GM12878 (cell line): ENCODE measurements at regions not wholly inside any gene's neighbourhood (a gene's known extent, or its start where the extent isn't known, plus 50 kb on each side); places are given as distances from the start of the nearest gene placed in this dataset.

Experiments
- ATAC-seq: fragments of 200-7000 bp; cut with Tn5 transposase; 3 replicates; pipeline ENCODE4 v1.9.1; 2020; ENCODE audit warnings: mild to moderate bottlenecking, moderate library complexity
- BruUV-seq: library from RNA; stranded (reverse); fragments of 400-500 nt; replicated peaks from 2 replicates; lab custom pipeline; 2021; lab: Mats Ljungman, UMichigan
- CTCF ChIA-PET: fragments of 300-600 bp; sonication (Branson Sonifier 250); formaldehyde crosslinking; extraction: SDS; loops from one replicate; lab custom pipeline; 2021; ENCODE audit warnings: inconsistent platforms; lab: Yijun Ruan, JAX
- POLR2A ChIA-PET: fragments of 350-600 bp; formaldehyde crosslinking; extraction: SDS; loops from one replicate; lab custom pipeline; 2021; ENCODE audit warnings: inconsistent platforms; lab: Charles Lee
- RAD21 ChIA-PET: fragments of 300-600 bp; sonication (Branson Sonifier 250); formaldehyde crosslinking; loops from one replicate; lab custom pipeline; 2023; ENCODE audit warnings: antibody characterized with exemption; ENCODE audit not compliant: unreplicated experiment; lab: Charles Lee
- SMC1A ChIA-PET: fragments of 300-600 bp; sonication (Branson Sonifier 250); formaldehyde crosslinking; loops from one replicate; lab custom pipeline; 2023; ENCODE audit not compliant: unreplicated experiment, uncharacterized antibody; lab: Charles Lee
- DNase-seq: peaks from one replicate; pipeline ENCODE4 v3.0.0-alpha.2; 2011; ENCODE audit warnings: low read depth, low spot score
- FAIRE-seq: peaks from 3 replicates; lab custom pipeline; 2011; peaks lifted over from hg19 to GRCh38; lab: Jason Lieb, UNC
- H2AFZ ChIP-seq: 2 replicates; pipeline ENCODE4 v1.6.0; 2011; ENCODE audit warnings: low read depth, low read length, control low read depth; ENCODE audit not compliant: control insufficient read depth
- H3K27ac ChIP-seq: 2 replicates; pipeline ENCODE4 v1.5.1; 2011; ENCODE audit warnings: control low read depth; ENCODE audit not compliant: control insufficient read depth, insufficient read depth
- H3K27me3 ChIP-seq, 2 experiments: replicated peaks in 1 of 2; 2 replicates each; pipeline versions ENCODE4 v1.6.0 to v1.6.1; 2011; ENCODE audit warnings: low read length in 1 of 2; ENCODE audit not compliant: control insufficient read depth in 2 of 2, insufficient read depth in 2 of 2
- H3K36me3 ChIP-seq, 2 experiments: 2 replicates each; pipeline ENCODE4 v1.5.1; 2011; ENCODE audit warnings: low read length in 1 of 2; ENCODE audit not compliant: control insufficient read depth in 2 of 2, insufficient read depth in 2 of 2
- H3K4me1 ChIP-seq: 2 replicates; pipeline ENCODE4 v1.6.1; 2011; ENCODE audit warnings: mild to moderate bottlenecking, low read length, moderate library complexity, mixed read lengths; ENCODE audit not compliant: control insufficient read depth, insufficient read depth
- H3K4me2 ChIP-seq: 2 replicates; pipeline ENCODE4 v1.6.0; 2011; ENCODE audit warnings: control low read depth; ENCODE audit not compliant: control insufficient read depth, insufficient read depth
- H3K4me3 ChIP-seq: fragments of 200-600 bp; sonication (generic); 2 replicates; pipeline ENCODE4 v1.5.1; 2016
- H3K79me2 ChIP-seq: 2 replicates; pipeline ENCODE4 v1.6.0; 2011; ENCODE audit warnings: low read length; ENCODE audit not compliant: control insufficient read depth, insufficient read depth
- H3K9ac ChIP-seq: 2 replicates; pipeline ENCODE4 v1.8.0; 2011; ENCODE audit warnings: low read length, control low read depth, mixed read lengths; ENCODE audit not compliant: control insufficient read depth, insufficient read depth
- H3K9me3 ChIP-seq: replicated peaks from 3 replicates; pipeline ENCODE4 v1.5.1; 2011; ENCODE audit warnings: mild to moderate bottlenecking, low read length; ENCODE audit not compliant: control insufficient read depth, insufficient read depth
- H4K20me1 ChIP-seq: 2 replicates; pipeline ENCODE4 v1.6.0; 2011; ENCODE audit not compliant: control insufficient read depth, insufficient read depth
- BCL11A ChIP-seq: IDR thresholded peaks from 2 replicates; pipeline ENCODE4 v1.6.1; 2011; ENCODE audit warnings: low read depth, low read length
- CBX3 ChIP-seq: fragments of 200-600 bp; sonication (generic); IDR thresholded peaks from 2 replicates; pipeline ENCODE4 v1.6.1; 2016; ENCODE audit warnings: low read depth, borderline replicate concordance
- IRF5 ChIP-seq: fragments of 450-650 bp; IDR thresholded peaks from 2 replicates; pipeline ENCODE4 v1.6.1; 2017; ENCODE audit warnings: borderline replicate concordance
- NBN ChIP-seq: fragments of 450-650 bp; IDR thresholded peaks from 2 replicates; pipeline ENCODE4 v1.6.1; 2016
- RAD51 ChIP-seq: fragments of 450-650 bp; IDR thresholded peaks from 2 replicates; pipeline ENCODE4 v1.6.1; 2016; ENCODE audit warnings: moderate library complexity, mild to moderate bottlenecking, inconsistent platforms
- SPI1 ChIP-seq: IDR thresholded peaks from 2 replicates; pipeline ENCODE4 v1.6.1; 2011; ENCODE audit warnings: low read depth, mild to moderate bottlenecking, low read length, moderate library complexity, borderline replicate concordance; ENCODE audit not compliant: insufficient read depth
- SRF ChIP-seq, 2 experiments: IDR thresholded peaks; 2 replicates each; pipeline ENCODE4 v1.6.1; 2011; ENCODE audit warnings: low read depth in 2 of 2, low read length in 2 of 2, mild to moderate bottlenecking in 1 of 2, moderate library complexity in 1 of 2
- YBX1 ChIP-seq: fragments of 450-650 bp; IDR thresholded peaks from 2 replicates; pipeline ENCODE4 v1.6.1; 2016; ENCODE audit warnings: antibody characterized with exemption
- ZBTB4 ChIP-seq: fragments of 450-650 bp; formaldehyde crosslinking; IDR thresholded peaks from 2 replicates; pipeline ENCODE4 v1.4.0; 2022; ENCODE audit warnings: mild to moderate bottlenecking, moderate library complexity
- WGBS: methylation state at CpG from one replicate; pipeline ENCODE4 v1.1.6; 2016; ENCODE audit warnings: low lambda C conversion rate; ENCODE audit not compliant: insufficient replicate concordance, insufficient coverage; ENCODE audit errors: missing lambda C conversion rate; 5-methylcytosine and 5-hydroxymethylcytosine counted together
- in situ Hi-C: fragments of 300-500 bp; cut with MboI; formaldehyde crosslinking; loops from 9 replicates; pipeline ENCODE4 v1.14.3; 2018; ENCODE audit warnings: mixed read lengths
- intact Hi-C: fragments of 100-400 bp; cut with micrococcal nuclease; formaldehyde crosslinking; loops from one replicate; pipeline ENCODE4 v1.14.2; 2022; ENCODE audit not compliant: unreplicated experiment

GRCh38 chr10:106134326-106135000 lies 1030.0 kb downstream of the SORCS1 start:
- RAD21 ChIA-PET, result no interaction called here
- POLR2A ChIA-PET, result no interaction called here
- Histone ChIP-seq H3K9ac (no peak overlapping the region), H3K9me3 (no peaks in the 10 kb centered on the region), H2AFZ (no peak overlapping the region), H3K27me3 (no peaks in the 10 kb centered on the region), H4K20me1 (no peaks in the 10 kb centered on the region), H3K27ac (no peak overlapping the region), H3K36me3 (no peaks in the 10 kb centered on the region), H3K79me2 (no peaks in the 10 kb centered on the region), H3K4me1 (no peaks in the 10 kb centered on the region), H3K4me2 (no peak overlapping the region), H3K4me3 (no peak overlapping the region)
- intact Hi-C loops, result no loop called here
- SMC1A ChIA-PET, result no interaction called here
- CTCF ChIA-PET, result no interaction called here
- BruUV-seq, result no TSS peak
- TF ChIP-seq NBN (no peak), ZBTB4 (CRISPR knock-in tag) (no peak), IRF5 (no peak), BCL11A (no peak), SRF (IDR thresholded peaks at IDR 0.05; ENCODE audit: low read depth in 2 of 2, low read length in 2 of 2) (no peak), SPI1 (no peak), CBX3 (no peak), RAD51 (no peak), YBX1 (no peak)
- FAIRE-seq, result no peak
- no peak for DNase-seq
- in situ Hi-C loops, result no loop called here
- WGBS, result 24% methylated on average over 8 of the region's 8 CpGs
- ATAC-seq, result no peak
